Fibroblast of skin of right biceps (primary cell): ENCODE measurements at regions not wholly inside any gene's neighbourhood (a gene's known extent, or its start where the extent isn't known, plus 50 kb on each side); places are given as distances from the start of the nearest gene placed in this dataset.
"Not testable (repeated sequence)": the region's sequence is repeated elsewhere in the genome, so short reads cannot be mapped to it uniquely, and the experiment has no call there.

Experiments used
- DNase-seq: peaks from one replicate; pipeline ENCODE4 v3.0.0-alpha.2; 2013

- DNase-seq: no peak
These were observed 407.9 kb downstream of the TECRL start for GRCh38 chr4:64001229-64001898.

- no peak for DNase-seq
These were observed 409.0 kb downstream of the TECRL start for GRCh38 chr4:64000241-64000640.

- DNase-seq: no peak
These were observed 423.0 kb downstream of the TECRL start for GRCh38 chr4:63986253-63986652.

- DNase-seq: no peak
These were observed 426.0 kb downstream of the TECRL start for GRCh38 chr4:63983224-63983623.

- DNase-seq: no peak
These were observed 443.4 kb downstream of the TECRL start for GRCh38 chr4:63965875-63966274.

- DNase-seq: not testable (repeated sequence)
These were observed 466.5 kb downstream of the TECRL start for GRCh38 chr4:63942706-63943286.

- DNase-seq: no peak
These were observed 471.3 kb downstream of the TECRL start for GRCh38 chr4:63937961-63938360.

- no peak for DNase-seq
These were observed 487.1 kb downstream of the TECRL start for GRCh38 chr4:63922146-63922545.

- no peak for DNase-seq
These were observed 487.7 kb downstream of the TECRL start for GRCh38 chr4:63921561-63921960.

- no peak for DNase-seq
These were observed 489.4 kb downstream of the TECRL start for GRCh38 chr4:63919636-63920365.

GRCh38 chr4:63906660-63907183 is 502.5 kb downstream of the TECRL start:
- DNase-seq: no peak

GRCh38 chr4:63904201-63904600 is 505.0 kb downstream of the TECRL start:
- DNase-seq: no peak

- DNase-seq: no peak
These were observed 507.9 kb downstream of the TECRL start for GRCh38 chr4:63901304-63901703.

- no peak for DNase-seq
These were observed 510.3 kb downstream of the TECRL start for GRCh38 chr4:63898961-63899360.

- DNase-seq: no peak
These were observed 515.1 kb downstream of the TECRL start for GRCh38 chr4:63894161-63894560.

- DNase-seq: no peak
These were observed 539.9 kb downstream of the TECRL start for GRCh38 chr4:63869370-63869769.

- DNase-seq: no peak
These were observed 557.8 kb downstream of the TECRL start for GRCh38 chr4:63851496-63851895.

- DNase-seq: no peak
These were observed 568.0 kb downstream of the TECRL start for GRCh38 chr4:63841266-63841665.

GRCh38 chr4:63831590-63832155 is 577.6 kb downstream of the TECRL start:
- DNase-seq: no peak

GRCh38 chr4:63817196-63817865 is 591.9 kb downstream of the TECRL start:
- no peak for DNase-seq

GRCh38 chr4:63814171-63814964 is 594.9 kb downstream of the TECRL start:
- no peak for DNase-seq

GRCh38 chr4:63799166-63799565 is 610.1 kb downstream of the TECRL start:
- DNase-seq: no peak
